ENCODE measurements at regions not wholly inside any gene's neighbourhood (a gene's known extent, or its start where the extent isn't known, plus 50 kb on each side); places are given as distances from the start of the nearest gene placed in this dataset.
"Not testable (repeated sequence)": the region's sequence is repeated elsewhere in the genome, so short reads cannot be mapped to it uniquely, and the experiment has no call there.

DNA sequence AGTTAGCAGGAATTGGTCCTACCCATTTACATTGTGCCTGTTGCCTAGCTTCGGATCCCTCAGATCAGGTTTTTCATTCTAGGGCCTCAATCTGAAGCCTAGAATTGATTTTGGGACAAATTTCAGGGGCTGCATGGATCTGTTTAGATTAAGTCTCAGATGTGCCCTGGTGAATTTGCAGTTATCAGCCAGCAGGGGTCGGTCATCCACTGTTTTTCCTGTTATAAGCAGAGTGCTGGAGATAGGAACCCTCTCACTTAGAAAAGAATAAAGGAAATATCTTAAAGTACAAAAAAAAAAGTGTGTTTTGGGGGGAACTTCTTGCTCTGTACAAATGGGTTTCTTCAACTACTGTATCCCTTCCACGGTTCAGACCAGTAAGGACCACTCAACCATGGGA, 212.5 kb downstream of the BCHE start:
- no peak for DNase-seq

DNA sequence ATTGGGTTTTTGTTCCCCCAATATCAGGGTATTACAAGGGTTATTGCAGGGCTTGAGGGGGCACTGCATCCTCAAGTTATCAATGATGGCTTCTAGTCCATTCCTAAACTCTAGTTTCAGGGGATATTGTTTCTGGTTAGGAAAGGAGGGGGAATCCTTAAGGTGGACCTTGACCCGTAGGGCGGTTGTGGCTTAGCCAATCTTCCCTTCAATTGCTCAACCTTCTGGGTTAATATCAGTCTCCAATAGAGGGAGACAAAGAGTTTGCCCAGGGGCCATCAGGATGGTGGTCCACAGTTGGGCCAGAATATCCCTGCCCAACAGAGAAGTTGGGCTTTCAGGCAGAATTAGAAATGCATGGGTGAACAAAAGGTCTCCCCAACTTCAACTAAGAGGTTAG, 214.9 kb downstream of the BCHE start:
- DNase-seq, result no peak

DNA sequence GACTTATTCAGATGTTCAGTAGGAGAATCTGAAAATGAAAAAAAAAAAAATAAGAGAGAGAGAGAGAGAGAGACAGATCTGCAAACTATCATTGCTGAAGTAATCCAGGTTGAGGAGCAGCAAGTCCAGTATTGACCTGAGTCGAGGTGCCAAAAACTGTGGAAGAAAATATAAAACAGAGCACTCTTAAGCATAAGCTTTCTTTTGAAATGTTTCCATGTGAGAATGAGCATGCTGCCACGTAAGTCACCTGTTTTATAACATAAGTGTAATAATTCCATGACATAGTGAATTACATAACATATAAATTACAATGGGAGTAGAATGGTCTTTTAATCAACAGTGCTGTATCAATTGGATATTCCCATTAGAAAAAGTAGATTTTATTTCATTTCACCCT, 218.2 kb downstream of the BCHE start:
- DNase-seq, result no peak

DNA sequence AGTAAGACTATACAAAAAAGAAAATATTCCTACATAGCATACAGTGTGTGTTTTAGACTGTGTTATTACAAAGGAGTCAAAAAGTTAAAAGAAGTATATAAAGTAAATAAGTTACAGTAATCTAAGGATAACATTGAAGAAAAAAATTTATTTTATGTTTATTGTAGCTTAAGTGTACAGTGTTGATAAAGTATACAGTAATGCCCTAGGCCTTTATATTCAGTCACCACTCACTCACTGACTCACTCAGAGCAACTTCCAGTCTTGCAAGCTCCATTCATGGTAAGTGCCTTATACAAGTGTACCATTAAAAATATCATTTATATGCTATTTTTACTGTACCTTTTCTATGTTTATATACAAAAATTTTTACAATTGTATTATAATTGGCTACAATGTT, 220.1 kb downstream of the BCHE start:
- no peak for DNase-seq

GRCh38 chr3:165614337-165614736, 222.9 kb downstream of the BCHE start:
- no peak for DNase-seq

- no peak for DNase-seq
These were observed 224.2 kb downstream of the BCHE start for GRCh38 chr3:165613014-165613413.

GRCh38 chr3:165607221-165607620, 230.0 kb downstream of the BCHE start:
- DNase-seq, result no peak

DNA sequence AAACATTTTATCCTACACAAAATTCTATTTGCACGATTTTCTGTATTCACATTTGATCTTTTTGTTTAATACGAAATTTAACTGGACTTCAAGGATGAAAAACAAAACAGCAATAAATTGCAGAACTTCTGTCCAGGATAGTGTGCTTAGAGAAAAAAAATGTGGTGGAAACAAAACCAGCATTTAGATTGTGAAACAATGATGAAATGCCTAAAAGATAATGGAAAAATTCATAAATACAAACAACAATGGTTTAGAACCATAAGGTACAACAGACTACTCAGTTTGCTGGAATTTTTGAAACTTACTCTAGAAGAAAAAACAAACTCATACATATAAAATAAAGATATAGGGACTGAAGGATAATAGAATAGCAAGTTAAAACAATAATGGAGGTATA, 234.0 kb downstream of the BCHE start:
- no peak for DNase-seq

- DNase-seq, result not testable (repeated sequence)
These were observed 264.7 kb downstream of the BCHE start for GRCh38 chr3:165572566-165572965.

GRCh38 chr3:165568907-165569462, 268.2 kb downstream of the BCHE start:
- DNase-seq, result no peak

GRCh38 chr3:165555785-165556184, 281.4 kb downstream of the BCHE start:
- no peak for DNase-seq

GRCh38 chr3:165553371-165553770, 283.9 kb downstream of the BCHE start:
- no peak for DNase-seq

DNA sequence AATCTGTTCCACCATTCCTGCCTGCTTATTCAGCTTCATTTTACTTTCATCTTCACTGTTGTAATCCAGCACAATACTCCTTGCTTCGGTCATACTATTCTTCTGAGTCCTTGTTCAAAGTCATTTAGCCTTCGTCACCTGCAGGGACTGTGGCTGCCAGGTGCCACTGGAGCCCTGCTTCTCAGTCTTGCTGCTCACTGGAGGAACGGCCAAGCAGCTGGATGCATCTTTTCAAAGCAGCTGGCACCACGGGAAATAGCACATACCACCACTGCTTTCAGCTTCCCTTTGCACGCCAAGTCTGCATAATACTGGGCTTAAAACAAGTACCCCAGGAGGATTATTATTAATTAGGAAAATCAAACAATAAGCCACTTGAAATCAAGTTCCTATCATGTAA, 287.6 kb downstream of the BCHE start:
- DNase-seq, result no peak

- no peak for DNase-seq
These were observed 288.2 kb downstream of the BCHE start for GRCh38 chr3:165549037-165549436.

DNA sequence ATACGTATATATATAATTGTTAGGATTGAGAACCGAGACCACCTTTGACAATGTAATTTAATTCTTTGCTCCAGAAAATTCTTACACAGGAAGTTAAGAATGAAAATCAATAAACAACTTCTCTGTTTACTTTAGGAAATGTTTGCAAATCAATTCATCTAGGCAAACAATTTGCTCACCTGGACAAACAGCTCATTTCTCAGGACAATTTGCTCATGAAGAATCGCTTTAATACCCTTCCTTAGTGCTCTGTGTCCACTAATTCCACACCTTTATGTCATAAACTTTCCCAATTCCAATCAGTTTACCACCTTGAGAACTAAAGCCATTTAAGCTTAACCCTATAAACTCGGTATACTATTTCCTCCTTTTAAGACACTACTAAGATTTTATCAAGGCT, 292.2 kb downstream of the BCHE start:
- DNase-seq, result no peak

DNA sequence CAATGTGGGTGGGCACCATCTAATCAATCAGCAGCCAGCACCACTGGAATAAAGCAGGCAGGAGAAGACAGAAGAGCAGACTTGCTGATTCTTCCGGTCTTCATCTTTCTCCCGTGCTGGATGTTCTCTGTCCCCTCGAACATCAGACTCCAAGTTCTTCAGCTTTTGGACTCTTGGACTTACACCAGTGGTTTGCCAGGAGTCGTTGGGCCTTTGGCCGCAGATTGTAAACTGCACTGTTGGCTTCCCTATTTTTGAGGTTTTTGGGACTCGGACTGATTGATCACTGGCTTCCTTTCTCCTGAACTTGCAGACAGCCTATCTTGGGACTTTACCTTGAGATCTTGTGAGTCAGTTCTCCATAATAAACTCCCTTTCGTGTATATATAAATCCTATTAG, 292.8 kb downstream of the BCHE start:
- no peak for DNase-seq

DNA sequence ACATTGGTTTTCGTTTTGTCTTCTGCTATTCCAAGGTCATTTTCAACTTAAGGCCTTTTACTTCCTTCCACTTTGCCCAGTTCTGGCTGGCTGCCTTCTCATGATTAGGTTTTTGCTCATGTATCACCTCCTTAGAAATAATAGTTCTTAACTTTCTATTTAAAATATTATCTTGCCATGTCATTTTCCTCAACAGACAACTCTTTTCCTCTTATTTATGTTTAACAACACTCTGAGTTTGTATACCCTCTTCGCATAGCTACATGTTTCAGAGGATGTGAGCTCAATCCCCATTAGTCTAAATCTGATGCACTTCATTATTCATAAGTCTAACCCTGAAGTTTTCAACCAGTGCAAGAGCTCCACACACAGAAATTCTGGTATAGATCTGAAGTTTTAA, 299.1 kb downstream of the BCHE start:
- DNase-seq, result no peak

DNA sequence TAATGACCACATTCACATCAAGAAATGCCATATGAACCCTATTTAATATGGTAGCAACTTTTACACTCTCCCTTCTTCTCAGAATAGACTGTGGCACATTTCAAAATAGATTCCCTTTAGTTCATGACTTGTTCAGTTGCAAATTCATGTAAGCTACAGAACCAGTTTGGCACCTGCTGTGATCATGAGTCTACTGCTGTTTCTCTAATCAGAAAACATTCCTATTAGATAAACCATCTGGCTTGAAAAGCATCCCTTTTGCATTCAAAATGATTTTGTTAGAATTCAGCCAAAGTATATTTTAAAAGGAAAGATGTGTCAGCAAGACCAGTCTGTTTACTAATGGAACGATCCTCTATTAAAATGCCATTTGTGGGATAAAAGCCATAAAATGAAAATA, 304.4 kb downstream of the BCHE start:
- peak in 1 of 14 donors; percentile 79 for DNase-seq

- peak in 1 of 14 donors; percentile 9 for DNase-seq
These were observed 307.8 kb downstream of the BCHE start for GRCh38 chr3:165529451-165529850.

- DNase-seq, result no peak
These were observed 310.9 kb downstream of the BCHE start for GRCh38 chr3:165526367-165526766.

DNA sequence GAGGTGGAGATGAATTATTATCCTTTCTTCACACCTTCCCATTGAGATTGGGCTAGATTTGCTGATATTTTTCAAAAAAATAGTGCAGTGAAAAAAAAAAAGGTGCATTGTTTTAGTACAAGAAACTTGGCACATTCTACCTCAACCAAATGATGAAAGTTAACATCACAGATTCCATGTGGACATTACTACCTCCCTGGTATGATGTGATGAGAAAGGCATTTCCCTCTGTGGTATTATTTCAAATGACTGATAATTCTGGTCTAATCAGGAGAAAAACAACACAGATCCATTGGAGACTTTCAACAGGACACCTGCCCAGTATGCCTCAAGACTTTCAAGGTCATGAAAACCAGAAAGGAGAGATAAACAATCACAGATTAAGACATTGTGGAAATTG, 313.4 kb downstream of the BCHE start:
- DNase-seq, result no peak

GRCh38 chr3:165522386-165522785, 314.8 kb downstream of the BCHE start:
- DNase-seq, result peak in 1 of 14 donors; percentile 57

DNA sequence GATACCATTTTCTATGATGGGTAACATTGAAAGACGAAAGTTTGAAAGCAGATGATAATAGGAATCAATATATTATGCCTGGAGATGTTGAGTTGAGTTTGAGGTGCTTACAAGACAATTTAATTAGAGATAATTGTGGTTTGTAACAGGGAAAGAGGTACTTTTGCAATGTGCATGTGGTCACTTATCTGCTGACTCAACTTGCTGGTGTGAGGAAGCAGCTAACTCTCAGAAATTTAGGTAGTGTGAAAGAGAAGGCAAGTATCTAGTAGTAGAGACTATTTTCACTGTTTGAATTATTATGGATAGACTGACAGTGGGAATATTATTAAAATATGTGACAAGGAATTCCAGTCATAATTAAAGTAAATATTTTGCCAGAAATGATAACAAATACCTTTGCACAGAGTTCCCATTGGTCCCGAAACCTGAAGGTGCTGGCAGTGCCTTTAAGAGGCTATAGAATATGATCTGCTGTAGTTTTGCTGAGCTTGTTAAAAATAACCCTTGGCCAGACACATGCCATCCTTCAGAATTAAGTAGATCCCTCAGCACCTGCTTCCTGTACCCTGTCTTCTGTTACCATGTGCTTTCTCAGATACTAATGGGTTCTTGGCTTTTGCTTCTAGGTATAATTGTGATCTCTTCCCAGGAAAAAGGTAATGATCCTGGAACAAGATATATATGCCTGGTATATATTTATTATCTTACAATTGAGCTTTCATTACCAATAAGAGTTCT, 315.9 kb downstream of the BCHE start:
- peak in 1 of 14 donors; percentile 21 for DNase-seq

- no peak for DNase-seq
These were observed 317.5 kb downstream of the BCHE start for GRCh38 chr3:165519687-165520086.

GRCh38 chr3:165518346-165518745, 318.9 kb downstream of the BCHE start:
- DNase-seq, result no peak

Data from C1 segment of cervical spinal cord (tissue), 14 donors.